Activated B cell treated with CpG ODN at 0.5 μM for 24 hours (primary cell): ENCODE measurements at regions not wholly inside any gene's neighbourhood (a gene's known extent, or its start where the extent isn't known, plus 50 kb on each side); places are given as distances from the start of the nearest gene placed in this dataset.
A peak's percentile ranks its signal among the peaks of the same experiment; 100 is the strongest.

Experiments used
- ATAC-seq: fragments of 200-7000 bp; cut with Tn5 transposase; one replicate; pipeline ENCODE4 v1.10.0; 2021; ENCODE audit warnings: low read depth, mild to moderate bottlenecking, moderate library complexity
- CTCF ChIA-PET: fragments of 350-600 bp; sonication (Branson Sonifier 250); formaldehyde crosslinking; loops from one replicate; lab custom pipeline; 2021; ENCODE audit warnings: antibody characterized with exemption; lab: Charles Lee
- POLR2A ChIA-PET: fragments of 350-600 bp; sonication (Branson Sonifier 250); formaldehyde crosslinking; loops from one replicate; lab custom pipeline; 2021; ENCODE audit warnings: antibody characterized with exemption; lab: Charles Lee
- DNase-seq: peaks from one replicate; pipeline ENCODE4 v3.0.0; 2022
- H3K27ac Mint-ChIP-seq: one replicate; pipeline ENCODE4 v1.8.0; 2020; ENCODE audit warnings: mixed read lengths
- H3K27me3 Mint-ChIP-seq: one replicate; pipeline ENCODE4 v1.8.0; 2021; ENCODE audit warnings: mixed read lengths
- H3K36me3 Mint-ChIP-seq: one replicate; pipeline ENCODE4 v1.8.0; 2021; ENCODE audit warnings: low read depth, mixed read lengths
- H3K4me1 Mint-ChIP-seq: one replicate; pipeline ENCODE4 v1.8.0; 2021; ENCODE audit warnings: mixed read lengths
- H3K4me3 Mint-ChIP-seq: one replicate; pipeline ENCODE4 v1.8.0; 2020; ENCODE audit warnings: mild to moderate bottlenecking, mixed read lengths
- H3K9me3 Mint-ChIP-seq: one replicate; pipeline ENCODE4 v1.8.0; 2020; ENCODE audit warnings: mixed read lengths
- CTCF ChIP-seq: fragments of 200-600 bp; IDR thresholded peaks from one replicate; pipeline ENCODE4 v1.8.0; 2022; ENCODE audit warnings: antibody characterized with exemption, mild to moderate bottlenecking
- intact Hi-C: fragments of 100-400 bp; cut with micrococcal nuclease; formaldehyde crosslinking; loops from one replicate; pipeline ENCODE4 v1.15.1; 2024

- POLR2A ChIA-PET, result no interaction called here
- intact Hi-C loops, result loop anchor here (10.0 kb wide), 1 partner anchor 985 kb away; no protein-coding TSS in a partner anchor
- ATAC-seq (no peak), DNase-seq (no peak)
- H3K4me3 Mint-ChIP-seq, result no peak overlapping the region
- H3K27me3 Mint-ChIP-seq, result peaks cover 3% of the 10 kb centered on the region
- H3K27ac Mint-ChIP-seq, result no peak overlapping the region
- CTCF ChIA-PET, result no interaction called here
- no peaks in the 10 kb centered on the region for H3K9me3 Mint-ChIP-seq
- H3K36me3 Mint-ChIP-seq, result no peaks in the 10 kb centered on the region
- no peaks in the 10 kb centered on the region for H3K4me1 Mint-ChIP-seq
- no peak for TF ChIP-seq CTCF
Observed at GRCh38 chr14:30369502-30370180, 189.3 kb upstream of the G2E3 start.

GRCh38 chr14:30373053-30373452 is 185.9 kb upstream of the G2E3 start:
- H3K9me3 Mint-ChIP-seq, result no peaks in the 10 kb centered on the region
- no peaks in the 10 kb centered on the region for H3K4me1 Mint-ChIP-seq
- ATAC-seq, result no peak
- no peak for DNase-seq
- ChIA-PET POLR2A (no interaction called here), CTCF (interaction anchor here (1.3 kb wide), 1 partner anchor 148 kb away, joined by 3 read pairs; no protein-coding TSS in a partner anchor)
- intact Hi-C loops, result loop anchor here (10.0 kb wide), 1 partner anchor 982 kb away; no protein-coding TSS in a partner anchor
- H3K36me3 Mint-ChIP-seq, result no peaks in the 10 kb centered on the region
- no peak overlapping the region for H3K27ac Mint-ChIP-seq
- no peak overlapping the region for H3K4me3 Mint-ChIP-seq
- TF ChIP-seq CTCF, result no peak
- H3K27me3 Mint-ChIP-seq, result peaks cover 5% of the 10 kb centered on the region

GRCh38 chr14:30373526-30373925 is 185.4 kb upstream of the G2E3 start:
- CTCF ChIA-PET, result interaction anchor here (0.9 to 1.5 kb wide), 3 partner anchors 10 to 237 kb away, joined by 3 to 5 read pairs (median 3); no protein-coding TSS in a partner anchor
- TF ChIP-seq CTCF, result no peak
- Mint-ChIP-seq H3K4me1 (no peaks in the 10 kb centered on the region), H3K4me3 (no peak overlapping the region), H3K9me3 (no peaks in the 10 kb centered on the region), H3K27ac (no peak overlapping the region), H3K36me3 (no peaks in the 10 kb centered on the region), H3K27me3 (peaks cover 8% of the 10 kb centered on the region)
- ATAC-seq (no peak), DNase-seq (no peak)
- POLR2A ChIA-PET, result no interaction called here
- intact Hi-C loops, result loop anchor here (10.0 kb wide), 1 partner anchor 981 kb away; no protein-coding TSS in a partner anchor

- Mint-ChIP-seq H3K36me3 (no peaks in the 10 kb centered on the region), H3K9me3 (no peaks in the 10 kb centered on the region), H3K4me3 (no peak overlapping the region), H3K4me1 (no peaks in the 10 kb centered on the region), H3K27ac (no peak overlapping the region), H3K27me3 (peaks cover 8% of the 10 kb centered on the region)
- DNase-seq (peak; percentile 24), ATAC-seq (peak; percentile 71)
- ChIA-PET POLR2A (interaction anchor here (0.6 kb wide), 1 partner anchor 454 kb away, joined by 3 read pairs; no protein-coding TSS in a partner anchor), CTCF (interaction anchor here (0.8 to 1.7 kb wide), 4 partner anchors 8 to 147 kb away, joined by 3 to 7 read pairs (median 4); no protein-coding TSS in a partner anchor)
- TF ChIP-seq CTCF, result no peak
- intact Hi-C loops, result loop anchor here (1.0 to 10.0 kb wide), 3 partner anchors 147 to 979 kb away; no protein-coding TSS in a partner anchor
Observed at GRCh38 chr14:30375296-30375892, 183.6 kb upstream of the G2E3 start.

- no peak overlapping the region for H3K27ac Mint-ChIP-seq
- ChIA-PET CTCF (interaction anchor here (1.1 kb wide), 1 partner anchor 140 kb away, joined by 3 read pairs; no protein-coding TSS in a partner anchor), POLR2A (no interaction called here)
- H3K4me3 Mint-ChIP-seq, result no peak overlapping the region
- intact Hi-C loops, result no loop called here
- DNase-seq, result no peak
- no peak for TF ChIP-seq CTCF
- no peak for ATAC-seq
- H3K4me1 Mint-ChIP-seq, result no peaks in the 10 kb centered on the region
- H3K36me3 Mint-ChIP-seq, result no peaks in the 10 kb centered on the region
- H3K27me3 Mint-ChIP-seq, result peaks cover 7% of the 10 kb centered on the region
- no peaks in the 10 kb centered on the region for H3K9me3 Mint-ChIP-seq
Observed at GRCh38 chr14:30381861-30382480, 177.0 kb upstream of the G2E3 start.
